Sigmoid colon (tissue), 6 donors: ENCODE measurements at regions not wholly inside any gene's neighbourhood (a gene's known extent, or its start where the extent isn't known, plus 50 kb on each side); places are given as distances from the start of the nearest gene placed in this dataset.

Source experiments
- DNase-seq: peaks from one replicate; pipeline ENCODE4 v3.0.0-alpha.2; 2019
- H3K27ac ChIP-seq, 4 donors: fragments of 200-600 bp; sonication (generic); one replicate each; pipeline ENCODE4 v1.5.1; 2016 to 2019; ENCODE audit warnings: mild to moderate bottlenecking in 1 of 4
- H3K27me3 ChIP-seq, 3 donors: fragments of 200-600 bp; sonication (generic); one replicate each; pipeline ENCODE4 v1.5.1; 2019; ENCODE audit warnings: mild to moderate bottlenecking in 1 of 3
- H3K36me3 ChIP-seq, 4 donors: fragments of 200-600 bp; sonication (generic); one replicate each; pipeline ENCODE4 v1.5.1; 2016 to 2019
- H3K4me1 ChIP-seq, 4 donors: fragments of 200-600 bp; sonication (generic); one replicate each; pipeline ENCODE4 v1.5.1; 2017 to 2019
- H3K4me3 ChIP-seq, 4 donors: fragments of 200-600 bp; sonication (generic); one replicate each; pipeline ENCODE4 v1.5.1; 2017 to 2019; ENCODE audit warnings: mild to moderate bottlenecking in 2 of 4, moderate library complexity in 1 of 4
- H3K9me3 ChIP-seq, 4 donors: fragments of 200-600 bp in 3 of 4; sonication (generic) in 3 of 4; one replicate each; pipeline versions ENCODE4 v1.5.1 to v1.6.1; 2013 to 2019
- CTCF ChIP-seq, 4 experiments: fragments of 450-650 bp in 3 of 4; fragments of 200-600 bp in 1 of 4; IDR thresholded peaks; one replicate each; pipeline ENCODE4 v1.5.1; 2016 to 2019; ENCODE audit warnings: antibody characterized with exemption in 4 of 4, mild to moderate bottlenecking in 3 of 4, moderate library complexity in 2 of 4
- EP300 ChIP-seq, 4 donors: sonication (generic); formaldehyde crosslinking; IDR thresholded peaks; one replicate each; pipeline ENCODE4 v1.6.1; 2017; ENCODE audit warnings: antibody characterized with exemption in 4 of 4
- POLR2A ChIP-seq, 2 donors: fragments of 450-650 bp; IDR thresholded peaks; one replicate each; pipeline ENCODE4 v1.6.1; 2016; ENCODE audit warnings: antibody characterized with exemption in 2 of 2, mild to moderate bottlenecking in 2 of 2, moderate library complexity in 2 of 2
- POLR2AphosphoS5 ChIP-seq, 4 donors: sonication (generic); formaldehyde crosslinking; IDR thresholded peaks; one replicate each; pipeline ENCODE4 v1.6.1; 2017; ENCODE audit warnings: antibody characterized with exemption in 4 of 4
- WGBS, 2 donors: extraction: QIAGEN DNeasy Blood & Tissue Kit; methylation state at CpG; one replicate each; pipeline ENCODE4 v1.1.7; 2013; 5-methylcytosine and 5-hydroxymethylcytosine counted together
- intact Hi-C: fragments of 100-400 bp; cut with DNase I; formaldehyde crosslinking; loops from one replicate; pipeline ENCODE4 v1.15.1; 2023
- donor health status: healthy with polysubstance abuse.
- donor health status: healthy.

- H3K4me1 ChIP-seq: no peaks in the 10 kb centered on the region
- 72 to 73% methylated on average over 15 of the region's 15 CpGs for WGBS, 2 donors
- peaks cover 0 to 1% (median 0%) of the 10 kb centered on the region in 4 donors for H3K9me3 ChIP-seq
- no peak overlapping the region for H3K27ac ChIP-seq
- DNase-seq: no peak
- peaks cover 0 to 13% (median 12%) of the 10 kb centered on the region in 3 donors for H3K27me3 ChIP-seq
- intact Hi-C loops: no loop called here
- TF ChIP-seq CTCF (IDR thresholded peaks at IDR 0.05): no peak
- no peak for TF ChIP-seq POLR2A (IDR thresholded peaks at IDR 0.05)
- TF ChIP-seq POLR2AphosphoS5 (IDR thresholded peaks at IDR 0.05): no peak
- no peak for TF ChIP-seq EP300 (IDR thresholded peaks at IDR 0.05)
- no peaks in the 10 kb centered on the region for H3K36me3 ChIP-seq
- H3K4me3 ChIP-seq: no peak overlapping the region
Measured at GRCh38 chr11:44398266-44399030, 88.5 kb upstream of the ALX4 start.

GRCh38 chr11:44399968-44400367, 90.0 kb upstream of the ALX4 start:
- Histone ChIP-seq H3K4me1 (no peaks in the 10 kb centered on the region), H3K9me3 (peaks cover 0 to 1% (median 0%) of the 10 kb centered on the region in 4 donors), H3K36me3 (no peaks in the 10 kb centered on the region), H3K27me3 (peaks cover 0 to 13% (median 12%) of the 10 kb centered on the region in 3 donors), H3K27ac (no peak overlapping the region), H3K4me3 (no peak overlapping the region)
- whole genome bisulfite sequencing, 2 donors: 14 to 29% methylated on average over 2 of the region's 2 CpGs
- TF ChIP-seq POLR2A (IDR thresholded peaks at IDR 0.05): no peak
- TF ChIP-seq CTCF (IDR thresholded peaks at IDR 0.05): no peak
- no peak for TF ChIP-seq EP300 (IDR thresholded peaks at IDR 0.05)
- no peak for TF ChIP-seq POLR2AphosphoS5 (IDR thresholded peaks at IDR 0.05)
- no peak for DNase-seq
- intact Hi-C loops: no loop called here

GRCh38 chr11:44400431-44400830, 90.5 kb upstream of the ALX4 start:
- H3K4me3 ChIP-seq: no peak overlapping the region
- WGBS, 2 donors: 80 to 89% methylated on average over 5 of the region's 5 CpGs
- H3K9me3 ChIP-seq: peaks cover 0 to 1% (median 0%) of the 10 kb centered on the region in 4 donors
- no peak for TF ChIP-seq EP300 (IDR thresholded peaks at IDR 0.05)
- TF ChIP-seq POLR2AphosphoS5 (IDR thresholded peaks at IDR 0.05): no peak
- TF ChIP-seq CTCF (IDR thresholded peaks at IDR 0.05): no peak
- H3K36me3 ChIP-seq: no peaks in the 10 kb centered on the region
- no peak overlapping the region for H3K27ac ChIP-seq
- peaks cover 0 to 13% (median 12%) of the 10 kb centered on the region in 3 donors for H3K27me3 ChIP-seq
- H3K4me1 ChIP-seq: no peaks in the 10 kb centered on the region
- intact Hi-C loops: no loop called here
- DNase-seq: no peak

GRCh38 chr11:44402466-44403075, 92.6 kb upstream of the ALX4 start:
- no peak for TF ChIP-seq EP300 (IDR thresholded peaks at IDR 0.05)
- TF ChIP-seq CTCF (IDR thresholded peaks at IDR 0.05): no peak
- TF ChIP-seq POLR2AphosphoS5 (IDR thresholded peaks at IDR 0.05): no peak
- no peak for TF ChIP-seq POLR2A (IDR thresholded peaks at IDR 0.05)
- WGBS, 2 donors: 76 to 78% methylated on average over 12 of the region's 12 CpGs

More at GRCh38 chr11:44402466-44403075, 92.6 kb upstream of the ALX4 start:
- Histone ChIP-seq H3K27ac (no peak overlapping the region), H3K4me1 (no peaks in the 10 kb centered on the region), H3K27me3 (peaks cover 0 to 16% (median 12%) of the 10 kb centered on the region in 3 donors), H3K9me3 (no peaks in the 10 kb centered on the region), H3K36me3 (no peaks in the 10 kb centered on the region), H3K4me3 (no peak overlapping the region)
- intact Hi-C loops: no loop called here
- no peak for DNase-seq
